Ishikawa (cell line): ENCODE measurements at regions not wholly inside any gene's neighbourhood (a gene's known extent, or its start where the extent isn't known, plus 50 kb on each side); places are given as distances from the start of the nearest gene placed in this dataset.

Experiments
- RAD21 ChIP-seq: IDR thresholded peaks from 2 replicates; pipeline ENCODE4 v1.6.1; 2012; ENCODE audit warnings: low read depth
- REST ChIP-seq: IDR thresholded peaks from 2 replicates; pipeline ENCODE4 v1.6.1; 2012; ENCODE audit warnings: low read depth, mild to moderate bottlenecking
- TAF1 ChIP-seq: IDR thresholded peaks from 2 replicates; pipeline ENCODE4 v1.6.1; 2012; ENCODE audit warnings: low read depth, mild to moderate bottlenecking
- YY1 ChIP-seq: IDR thresholded peaks from 2 replicates; pipeline ENCODE4 v1.6.1; 2012; ENCODE audit warnings: low read depth
- TF ChIP-seq, protein P1 (sequence below): IDR thresholded peaks from 2 replicates; pipeline ENCODE4 v1.6.1; 2012

- TF ChIP-seq YY1 (no peak), REST (no peak), RAD21 (no peak), TAF1 (no peak)
- TF ChIP-seq, protein P1, sequence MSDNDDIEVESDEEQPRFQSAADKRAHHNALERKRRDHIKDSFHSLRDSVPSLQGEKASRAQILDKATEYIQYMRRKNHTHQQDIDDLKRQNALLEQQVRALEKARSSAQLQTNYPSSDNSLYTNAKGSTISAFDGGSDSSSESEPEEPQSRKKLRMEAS, result no peak
Observed at GRCh38 chr9:136609160-136609475, 53.6 kb upstream of the EGFL7 start.
